SK-N-MC (cell line): ENCODE measurements at regions not wholly inside any gene's neighbourhood (a gene's known extent, or its start where the extent isn't known, plus 50 kb on each side); places are given as distances from the start of the nearest gene placed in this dataset.

Experiments used
- DNase-seq: peaks from one replicate; pipeline ENCODE4 v3.0.0-alpha.2; 2011; ENCODE audit warnings: low read depth, low spot score
- H3K27ac ChIP-seq: fragments of 200-600 bp; sonication (generic); 2 replicates; pipeline ENCODE4 v1.5.1; 2016; ENCODE audit warnings: mixed run types
- H3K36me3 ChIP-seq: fragments of 200-600 bp; sonication (generic); 2 replicates; pipeline ENCODE4 v1.6.1; 2017; ENCODE audit warnings: antibody characterized with exemption, low read length, mixed read lengths; ENCODE audit not compliant: insufficient read depth
- H3K4me3 ChIP-seq: fragments of 200-600 bp; sonication (generic); 2 replicates; pipeline ENCODE4 v1.5.1; 2016
- H3K9ac ChIP-seq: fragments of 200-600 bp; sonication (generic); 2 replicates; pipeline ENCODE4 v1.8.0; 2017; ENCODE audit warnings: mixed run types, mixed read lengths; ENCODE audit not compliant: insufficient read length
- H3K9me3 ChIP-seq: fragments of 200-600 bp; sonication (generic); 2 replicates; pipeline ENCODE4 v1.6.1; 2017; ENCODE audit warnings: low read depth, mild to moderate bottlenecking, antibody characterized with exemption, low read length, moderate library complexity, mixed read lengths
- EZH2 ChIP-seq: fragments of 200-600 bp; sonication (generic); IDR thresholded peaks from one replicate; pipeline ENCODE4 v1.6.1; 2017; ENCODE audit warnings: antibody characterized with exemption
- FOXP2 ChIP-seq: optimal IDR thresholded peaks from 2 replicates; pipeline ENCODE3; 2011; ENCODE audit warnings: mild to moderate bottlenecking, moderate library complexity; ENCODE audit not compliant: insufficient read depth; ENCODE audit errors: extremely low read length, control extremely low read depth
- POLR2AphosphoS5 ChIP-seq: IDR thresholded peaks from 2 replicates; pipeline ENCODE4 v1.6.1; 2012; ENCODE audit warnings: mild to moderate bottlenecking, low read depth, low read length, borderline replicate concordance

DNA sequence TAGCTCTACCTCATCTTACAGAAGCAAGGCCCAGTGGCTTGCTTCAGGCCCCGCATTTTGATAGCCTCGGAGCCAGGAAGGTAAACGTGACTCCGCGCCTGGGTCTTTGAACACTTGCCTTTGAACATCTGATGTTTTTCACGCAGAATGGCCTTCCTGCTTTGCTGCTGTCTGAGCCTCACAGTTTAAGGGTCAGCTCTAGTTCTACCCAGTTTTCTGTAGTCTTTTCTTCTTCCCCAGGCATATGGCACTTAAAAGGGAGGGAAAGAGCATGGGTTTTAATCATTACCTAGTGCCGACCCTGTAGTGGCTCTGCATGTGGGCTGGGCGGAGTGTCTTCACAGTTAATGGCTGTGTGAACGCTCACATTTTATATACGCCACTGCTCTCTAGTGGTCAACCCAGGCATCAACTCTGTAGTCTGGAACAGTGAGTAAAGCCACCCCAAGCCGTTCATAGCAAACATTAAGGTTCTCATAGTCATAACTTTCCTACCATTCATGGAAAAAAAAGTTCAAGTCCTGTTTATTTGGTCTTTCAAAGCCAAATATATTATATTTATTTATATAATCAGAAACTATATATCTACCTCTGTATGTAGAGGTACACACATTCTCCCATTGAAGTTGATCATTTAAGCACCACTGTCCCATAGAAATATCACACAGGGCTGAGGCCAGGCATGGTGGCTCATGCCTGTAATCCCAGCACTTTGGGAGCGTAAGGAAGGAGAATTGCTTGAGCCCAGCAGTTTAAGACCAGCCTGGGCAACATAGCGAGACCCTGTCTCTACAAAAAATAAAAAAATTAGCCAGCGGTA lies 78.1 kb downstream of the IER5 start:
- peak; percentile 44 for DNase-seq
- H3K27ac ChIP-seq = no peak overlapping the region
- no peaks in the 10 kb centered on the region for H3K36me3 ChIP-seq
- H3K4me3 ChIP-seq = 0 out of 2 replicates have a peak overlapping the region, but pooled peaks have one; percentile 34
- H3K9me3 ChIP-seq = no peaks in the 10 kb centered on the region
- TF ChIP-seq POLR2AphosphoS5 (no peak), EZH2 (no peak)
- H3K9ac ChIP-seq = no peak overlapping the region

DNA sequence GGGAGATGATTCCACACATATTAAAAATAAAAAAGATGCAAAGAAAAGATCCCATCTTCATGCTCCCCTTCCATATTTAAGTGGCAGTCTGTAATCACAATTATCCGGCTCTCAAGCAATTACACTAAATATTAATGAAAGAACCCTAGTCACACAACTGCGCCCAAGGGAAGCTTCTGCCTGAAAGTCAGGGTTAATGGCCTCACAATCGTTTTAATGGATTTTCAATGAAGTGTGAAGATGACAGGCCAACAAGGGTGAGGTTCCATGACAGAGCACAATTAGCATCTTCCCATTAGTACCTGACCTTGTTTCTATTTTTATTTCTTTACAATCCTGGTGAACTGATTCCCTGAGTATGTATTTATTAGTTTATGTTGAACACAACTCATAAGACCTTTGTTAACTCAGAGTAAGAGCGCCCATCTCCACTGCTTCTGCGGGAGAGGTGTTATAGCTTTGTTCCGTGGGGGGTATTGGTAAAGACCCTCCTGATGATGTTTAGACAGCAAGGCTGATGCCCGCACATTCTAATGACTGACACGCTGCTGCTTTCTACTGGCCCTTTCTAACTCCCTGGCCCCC lies 80.9 kb downstream of the IER5 start:
- Histone ChIP-seq H3K9ac (no peak overlapping the region), H3K36me3 (no peaks in the 10 kb centered on the region), H3K9me3 (no peaks in the 10 kb centered on the region), H3K4me3 (no peak overlapping the region), H3K27ac (no peak overlapping the region)
- TF ChIP-seq EZH2 (no peak), POLR2AphosphoS5 (no peak), FOXP2 (no peak)
- DNase-seq = no peak

DNA sequence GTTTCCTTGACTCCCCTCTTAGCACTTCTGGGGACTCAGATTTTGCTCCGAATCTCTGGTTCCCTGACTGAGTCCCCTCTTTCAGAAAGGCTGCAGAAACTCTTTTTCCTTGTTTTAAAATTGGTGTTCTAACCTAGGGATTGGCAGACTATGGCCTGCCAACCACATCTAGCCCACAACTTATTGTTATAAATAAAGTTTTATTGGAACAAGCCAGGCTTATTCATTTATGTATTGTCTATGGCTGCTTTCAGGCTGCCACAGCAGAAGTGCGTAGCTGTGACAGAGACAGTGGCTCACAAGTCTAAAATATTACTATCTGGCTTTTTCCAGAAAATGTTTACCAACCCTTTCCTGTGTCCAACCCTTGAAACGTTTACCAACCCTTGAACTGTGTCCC lies 81.7 kb downstream of the IER5 start:
- Histone ChIP-seq H3K9ac (no peak overlapping the region), H3K4me3 (no peak overlapping the region), H3K27ac (no peak overlapping the region), H3K9me3 (no peaks in the 10 kb centered on the region), H3K36me3 (no peaks in the 10 kb centered on the region)
- no peak for TF ChIP-seq EZH2
- TF ChIP-seq POLR2AphosphoS5 = no peak
- TF ChIP-seq FOXP2 = no peak
- no peak for DNase-seq

DNA sequence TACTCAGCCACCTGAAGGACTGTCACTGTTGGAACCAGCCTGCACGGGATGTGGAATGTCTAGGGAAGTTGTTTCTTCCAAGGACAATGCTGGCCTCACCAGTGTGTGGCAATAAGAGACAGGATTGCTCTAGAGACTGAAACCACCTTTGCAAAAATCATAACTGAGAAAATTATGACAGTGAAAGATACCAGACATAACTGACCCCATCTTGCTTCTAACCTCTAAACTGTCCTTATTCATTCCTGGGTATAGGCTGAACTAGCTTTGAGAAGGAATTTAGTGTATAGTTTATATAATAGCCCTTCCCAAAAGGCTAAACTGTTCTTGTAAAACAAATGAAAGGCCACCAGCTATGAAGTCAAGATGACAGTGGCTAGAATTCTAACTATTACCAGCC lies 83.6 kb downstream of the IER5 start:
- TF ChIP-seq POLR2AphosphoS5 = no peak
- no peak for TF ChIP-seq FOXP2
- TF ChIP-seq EZH2 = no peak
- H3K36me3 ChIP-seq = no peaks in the 10 kb centered on the region
- no peak overlapping the region for H3K27ac ChIP-seq
- no peak overlapping the region for H3K9ac ChIP-seq
- no peaks in the 10 kb centered on the region for H3K9me3 ChIP-seq
- no peak for DNase-seq
- no peak overlapping the region for H3K4me3 ChIP-seq

DNA sequence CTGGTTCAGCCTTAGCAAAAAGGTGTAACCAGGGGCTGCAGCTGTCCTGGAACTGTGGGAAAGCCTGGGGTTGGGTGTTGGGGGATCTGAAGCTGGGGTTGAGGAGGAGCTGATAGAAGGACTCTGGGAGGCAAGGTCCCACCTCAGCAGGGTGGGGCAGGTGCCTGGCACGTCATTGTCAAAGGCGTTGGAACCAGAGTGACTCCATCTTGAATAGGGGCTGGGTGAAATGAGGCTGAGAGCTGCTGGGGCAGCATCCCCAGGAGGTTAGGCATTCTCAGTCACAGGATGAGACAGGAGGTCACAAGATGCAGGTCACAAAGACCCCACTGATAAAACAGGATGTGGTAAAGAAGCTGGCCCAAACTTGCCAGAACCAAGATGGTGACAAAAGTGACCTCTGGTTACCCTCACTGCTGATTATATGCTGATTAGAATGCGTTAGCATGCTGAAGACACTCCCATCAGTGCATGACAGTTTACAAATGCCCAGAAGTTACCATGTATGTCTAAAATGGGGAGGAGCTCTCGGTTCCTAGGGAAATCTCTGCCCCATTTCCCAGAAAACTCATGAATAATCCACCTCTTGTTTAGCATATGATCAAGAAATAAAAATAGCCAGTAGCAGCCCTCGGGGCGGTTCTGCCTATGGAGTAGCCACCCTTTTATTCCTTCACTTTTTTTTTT lies 85.4 kb downstream of the IER5 start:
- Histone ChIP-seq H3K9ac (no peak overlapping the region), H3K27ac (no peak overlapping the region), H3K4me3 (no peak overlapping the region), H3K36me3 (no peaks in the 10 kb centered on the region), H3K9me3 (no peaks in the 10 kb centered on the region)
- no peak for TF ChIP-seq FOXP2
- TF ChIP-seq POLR2AphosphoS5 = no peak
- TF ChIP-seq EZH2 = no peak
- no peak for DNase-seq

DNA sequence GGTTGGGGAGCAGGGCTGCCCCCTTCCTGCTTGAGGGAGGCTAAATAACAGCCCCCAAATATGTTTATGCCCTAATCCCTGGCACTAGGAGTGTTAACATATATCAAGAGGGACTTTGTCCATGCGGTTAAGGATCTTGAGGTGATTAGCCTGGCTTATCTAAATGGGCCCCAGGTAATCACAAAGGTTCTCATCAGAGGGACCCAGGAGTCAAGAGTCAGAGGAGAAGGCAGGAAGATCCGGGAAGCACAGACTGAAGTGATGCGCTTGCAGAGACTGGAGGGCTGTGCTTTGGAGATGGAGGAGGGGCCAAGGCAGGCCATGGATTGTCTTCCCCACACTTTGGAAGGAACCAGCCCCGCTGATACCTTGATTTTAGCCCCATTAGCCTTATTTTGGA lies 86.4 kb downstream of the IER5 start:
- H3K36me3 ChIP-seq = no peaks in the 10 kb centered on the region
- no peak overlapping the region for H3K27ac ChIP-seq
- TF ChIP-seq FOXP2 (no peak), EZH2 (no peak), POLR2AphosphoS5 (no peak)
- no peak overlapping the region for H3K4me3 ChIP-seq
- no peak overlapping the region for H3K9ac ChIP-seq
- H3K9me3 ChIP-seq = no peaks in the 10 kb centered on the region
- DNase-seq = no peak

DNA sequence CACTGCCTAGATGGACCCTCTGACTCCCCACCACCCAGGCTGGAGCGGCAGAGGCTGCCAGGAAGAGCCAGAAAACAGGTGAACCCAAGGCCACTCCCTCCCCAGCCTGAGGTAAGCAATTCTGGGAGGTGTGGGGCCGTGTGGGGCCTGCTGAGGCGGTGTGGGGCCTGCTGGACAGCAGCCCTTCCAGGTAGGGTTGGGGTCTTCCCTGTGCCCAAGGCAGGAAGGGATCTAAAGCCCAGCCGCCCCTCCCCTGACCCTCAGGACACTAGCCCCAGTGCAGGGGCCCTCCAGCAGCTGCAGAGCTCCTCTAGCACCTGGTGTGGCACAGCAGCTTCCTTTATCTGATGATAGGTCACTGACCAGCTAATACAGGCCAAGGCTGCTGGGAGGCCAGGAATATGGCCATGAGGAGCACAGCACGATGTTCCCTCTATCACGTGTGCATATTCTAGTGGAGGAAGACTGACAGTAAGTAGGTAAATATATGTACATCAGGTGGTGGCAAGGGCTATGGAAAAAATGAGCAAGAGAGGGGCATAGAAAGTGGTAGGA lies 86.9 kb downstream of the IER5 start:
- DNase-seq = no peak
- no peak overlapping the region for H3K4me3 ChIP-seq
- no peaks in the 10 kb centered on the region for H3K36me3 ChIP-seq
- no peak overlapping the region for H3K27ac ChIP-seq
- no peak overlapping the region for H3K9ac ChIP-seq
- TF ChIP-seq POLR2AphosphoS5 (no peak), FOXP2 (no peak), EZH2 (no peak)
- no peaks in the 10 kb centered on the region for H3K9me3 ChIP-seq

DNA sequence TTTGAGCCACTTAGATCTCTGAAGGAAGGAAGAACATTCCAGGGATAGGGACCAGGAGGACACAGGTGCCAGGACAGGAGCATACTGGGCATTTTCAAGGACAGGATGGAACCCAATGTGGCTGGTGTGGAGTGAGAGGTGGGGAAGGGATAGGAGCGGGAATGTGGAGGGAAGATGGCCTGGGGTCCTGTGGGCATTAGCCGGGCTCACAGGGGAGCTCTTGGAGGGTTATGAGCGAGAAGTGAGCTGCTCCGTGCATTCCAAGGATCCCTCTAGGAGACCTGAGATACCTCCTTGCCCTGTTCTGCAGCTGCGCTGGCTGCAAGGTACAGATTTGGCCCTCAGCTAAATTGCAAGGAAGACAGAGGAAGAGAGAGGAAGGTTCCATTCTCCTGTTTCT lies 87.5 kb downstream of the IER5 start:
- Histone ChIP-seq H3K9ac (no peak overlapping the region), H3K27ac (no peak overlapping the region), H3K36me3 (no peaks in the 10 kb centered on the region), H3K4me3 (no peak overlapping the region), H3K9me3 (no peaks in the 10 kb centered on the region)
- no peak for DNase-seq
- TF ChIP-seq EZH2 (no peak), POLR2AphosphoS5 (no peak), FOXP2 (no peak)
